ENCODE measurements at regions not wholly inside any gene's neighbourhood (a gene's known extent, or its start where the extent isn't known, plus 50 kb on each side); places are given as distances from the start of the nearest gene placed in this dataset.

DNA sequence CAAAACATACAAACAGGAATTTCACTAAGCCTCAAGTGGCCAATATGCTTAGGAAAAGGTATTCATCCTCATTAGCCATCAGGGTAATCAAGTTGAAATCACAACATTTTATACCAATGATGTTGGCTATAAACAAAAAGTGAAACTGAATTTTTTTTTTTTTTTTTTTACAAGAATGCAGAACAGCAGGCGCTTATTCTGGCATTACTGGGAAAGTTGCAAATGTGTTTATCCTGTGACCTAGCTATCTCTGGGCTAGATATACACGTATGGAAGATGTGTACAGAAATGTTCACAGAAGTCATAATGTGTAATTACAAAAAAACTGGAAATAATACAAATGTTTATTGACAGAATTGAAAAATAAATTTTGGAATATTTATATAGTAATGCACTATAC lies 1430.4 kb upstream of the TENM3 start:
- no peaks in the 10 kb centered on the region for H3K4me1 ChIP-seq (ENCODE audit: control insufficient read depth, insufficient read depth, low read length)
- no peak overlapping the region for H3K4me3 ChIP-seq (ENCODE audit: low read length)
- no peaks in the 10 kb centered on the region for H3K36me3 ChIP-seq (ENCODE audit: control insufficient read depth, insufficient read depth, low read length)
- no peak overlapping the region for H3K9ac ChIP-seq (ENCODE audit: low read length)
- H3K27ac ChIP-seq (ENCODE audit: low read depth, low read length): no peak overlapping the region
- H3K27me3 ChIP-seq (ENCODE audit: control insufficient read depth, insufficient read depth, low read length): no peaks in the 10 kb centered on the region

DNA sequence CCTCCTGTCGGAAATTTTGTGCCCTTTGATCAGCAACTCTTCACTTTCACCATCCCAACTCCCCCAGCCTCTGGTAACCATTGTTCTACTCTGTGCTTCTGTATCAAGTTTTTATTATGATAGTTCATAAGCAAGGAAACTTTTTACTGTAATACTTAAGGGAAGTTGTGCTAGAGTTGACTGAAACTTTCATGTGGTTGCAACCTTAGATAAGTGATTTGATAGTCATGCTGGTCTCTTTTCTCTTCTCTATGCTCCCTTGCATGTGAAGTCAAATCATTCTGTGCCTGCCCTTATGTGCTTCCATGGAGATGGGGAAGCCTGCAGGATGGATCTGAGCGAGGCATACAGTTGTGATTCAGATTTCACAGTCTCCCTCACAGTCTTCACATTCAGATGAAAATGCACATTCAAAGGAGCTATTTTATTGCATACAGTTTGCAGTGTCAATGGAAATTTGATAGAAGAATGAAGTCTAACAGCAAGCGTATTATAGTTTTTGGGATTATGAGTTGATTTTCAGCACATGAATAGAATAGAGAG lies 1428.3 kb upstream of the TENM3 start:
- no peaks in the 10 kb centered on the region for H3K4me1 ChIP-seq (ENCODE audit: control insufficient read depth, insufficient read depth, low read length)
- H3K9ac ChIP-seq (ENCODE audit: low read length): no peak overlapping the region
- H3K36me3 ChIP-seq (ENCODE audit: control insufficient read depth, insufficient read depth, low read length): no peaks in the 10 kb centered on the region
- no peak overlapping the region for H3K4me3 ChIP-seq (ENCODE audit: low read length)
- H3K27ac ChIP-seq (ENCODE audit: low read depth, low read length): no peak overlapping the region
- no peaks in the 10 kb centered on the region for H3K27me3 ChIP-seq (ENCODE audit: control insufficient read depth, insufficient read depth, low read length)

DNA sequence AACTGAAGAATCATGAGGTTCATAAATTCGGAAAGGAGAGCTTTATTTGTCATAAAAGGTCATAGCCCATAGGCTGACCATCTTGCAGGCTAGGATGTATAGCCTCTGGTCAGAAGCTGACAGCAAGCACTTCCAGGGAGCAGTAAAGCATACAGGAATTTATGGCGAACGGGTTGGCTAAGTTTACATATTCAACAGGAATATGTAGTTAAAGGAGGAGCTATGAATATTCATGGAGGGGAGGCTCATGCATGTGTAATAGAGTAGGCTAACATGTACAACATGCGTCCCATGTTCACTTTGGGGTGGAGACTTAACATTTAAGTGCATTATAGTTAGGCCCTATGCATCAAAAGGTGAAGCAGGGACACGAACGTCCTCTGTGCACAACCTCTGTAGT lies 1425.7 kb upstream of the TENM3 start:
- no peaks in the 10 kb centered on the region for H3K27me3 ChIP-seq (ENCODE audit: control insufficient read depth, insufficient read depth, low read length)
- no peaks in the 10 kb centered on the region for H3K36me3 ChIP-seq (ENCODE audit: control insufficient read depth, insufficient read depth, low read length)
- no peak overlapping the region for H3K27ac ChIP-seq (ENCODE audit: low read depth, low read length)
- H3K4me1 ChIP-seq (ENCODE audit: control insufficient read depth, insufficient read depth, low read length): no peaks in the 10 kb centered on the region
- no peak overlapping the region for H3K4me3 ChIP-seq (ENCODE audit: low read length)
- H3K9ac ChIP-seq (ENCODE audit: low read length): no peak overlapping the region

DNA sequence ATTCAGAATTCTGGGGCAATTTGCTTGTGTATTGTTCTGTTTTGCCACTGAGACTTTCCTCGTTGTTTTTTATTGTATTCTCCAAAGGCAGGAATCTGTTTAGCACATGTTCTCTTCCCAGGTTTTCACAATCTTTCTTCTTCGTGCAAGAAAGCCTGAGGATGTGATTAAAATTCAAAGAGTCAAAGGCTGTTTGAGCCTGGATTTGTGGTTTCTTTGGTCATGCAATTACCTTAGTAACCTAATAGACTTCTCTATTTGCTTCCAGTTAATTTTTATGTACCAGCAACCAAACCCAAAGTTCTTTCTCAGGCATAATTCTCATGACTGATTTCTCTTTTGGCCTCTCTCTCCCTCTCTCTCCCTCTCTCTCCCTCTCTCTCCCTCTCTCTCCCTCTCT lies 1420.1 kb upstream of the TENM3 start:
- no peaks in the 10 kb centered on the region for H3K36me3 ChIP-seq (ENCODE audit: control insufficient read depth, insufficient read depth, low read length)
- no peak overlapping the region for H3K9ac ChIP-seq (ENCODE audit: low read length)
- no peak overlapping the region for H3K27ac ChIP-seq (ENCODE audit: low read depth, low read length)
- H3K4me1 ChIP-seq (ENCODE audit: control insufficient read depth, insufficient read depth, low read length): peaks cover 2% of the 10 kb centered on the region
- H3K27me3 ChIP-seq (ENCODE audit: control insufficient read depth, insufficient read depth, low read length): no peaks in the 10 kb centered on the region
- H3K4me3 ChIP-seq (ENCODE audit: low read length): no peak overlapping the region

DNA sequence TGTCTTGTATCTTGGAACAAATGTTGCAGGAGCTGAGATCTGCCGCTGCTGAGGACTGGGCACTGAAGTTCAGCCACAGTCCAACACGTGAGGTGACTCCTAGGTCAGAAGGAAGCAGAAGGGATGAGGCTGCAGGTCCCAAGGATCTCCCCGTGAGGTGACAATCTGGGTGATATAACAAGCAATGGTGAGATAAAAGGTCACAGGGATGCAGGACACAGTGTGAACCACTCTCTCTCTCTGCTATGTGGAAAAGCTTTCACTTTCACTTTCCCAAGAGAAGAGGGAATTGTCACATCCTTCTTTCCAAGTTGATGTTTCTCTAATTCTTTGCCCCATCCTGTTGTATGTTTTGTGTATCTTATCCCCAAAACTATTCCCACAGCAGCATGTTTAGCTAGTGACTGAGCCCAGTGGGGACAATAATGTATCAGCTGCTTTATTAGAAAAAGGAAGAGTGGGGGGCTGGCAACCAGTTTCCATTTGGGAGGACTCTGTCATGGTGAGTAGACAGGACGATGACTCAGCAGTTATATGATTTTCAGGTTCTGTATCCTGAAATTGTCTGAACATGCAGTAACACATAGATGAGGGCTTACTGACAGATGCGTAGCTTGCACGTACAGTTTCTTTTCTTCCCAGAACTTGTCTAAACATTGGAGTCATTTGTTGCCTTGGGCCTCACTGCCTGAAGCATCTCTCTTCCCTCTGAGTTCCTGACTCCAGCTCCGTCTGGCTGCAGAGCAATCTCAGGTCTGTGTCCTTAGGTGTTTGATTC lies 1415.8 kb upstream of the TENM3 start:
- no peaks in the 10 kb centered on the region for H3K27me3 ChIP-seq (ENCODE audit: control insufficient read depth, insufficient read depth, low read length)
- H3K4me1 ChIP-seq (ENCODE audit: control insufficient read depth, insufficient read depth, low read length): peaks cover 2% of the 10 kb centered on the region
- H3K27ac ChIP-seq (ENCODE audit: low read depth, low read length): no peak overlapping the region
- H3K9ac ChIP-seq (ENCODE audit: low read length): no peak overlapping the region
- no peaks in the 10 kb centered on the region for H3K36me3 ChIP-seq (ENCODE audit: control insufficient read depth, insufficient read depth, low read length)
- peak overlapping the region; percentile 52 for H3K4me3 ChIP-seq (ENCODE audit: low read length)

DNA sequence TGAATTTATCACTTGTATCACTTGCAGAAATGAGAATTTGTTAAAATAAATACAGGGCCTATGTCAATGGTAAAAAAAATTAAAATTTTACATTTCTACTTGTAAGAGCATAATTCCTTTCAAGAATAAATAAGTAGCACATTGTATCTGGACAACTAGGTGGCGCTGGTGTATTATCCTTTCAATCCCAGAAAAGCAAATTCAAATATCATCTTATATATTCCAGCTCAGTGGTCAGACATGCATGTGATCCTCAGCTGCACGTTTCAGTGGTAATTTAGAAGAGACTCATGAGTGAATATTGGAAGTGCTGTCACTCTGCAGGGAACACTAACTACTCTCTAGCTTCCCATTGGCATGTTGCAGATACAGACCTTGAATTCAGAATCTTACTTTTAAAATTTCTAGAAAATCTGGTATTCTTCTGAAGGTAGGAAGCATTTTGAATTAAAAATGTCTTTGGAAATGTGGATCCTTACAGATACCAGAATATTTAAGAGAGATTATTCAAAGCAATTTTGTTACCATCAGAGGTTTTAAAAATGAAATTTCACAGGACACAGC lies 1414.7 kb upstream of the TENM3 start:
- Histone ChIP-seq H3K9ac (ENCODE audit: low read length) (no peak overlapping the region), H3K27ac (ENCODE audit: low read depth, low read length) (no peak overlapping the region), H3K4me3 (ENCODE audit: low read length) (no peak overlapping the region), H3K4me1 (ENCODE audit: control insufficient read depth, insufficient read depth, low read length) (peaks cover 2% of the 10 kb centered on the region), H3K36me3 (ENCODE audit: control insufficient read depth, insufficient read depth, low read length) (no peaks in the 10 kb centered on the region), H3K27me3 (ENCODE audit: control insufficient read depth, insufficient read depth, low read length) (no peaks in the 10 kb centered on the region)

DNA sequence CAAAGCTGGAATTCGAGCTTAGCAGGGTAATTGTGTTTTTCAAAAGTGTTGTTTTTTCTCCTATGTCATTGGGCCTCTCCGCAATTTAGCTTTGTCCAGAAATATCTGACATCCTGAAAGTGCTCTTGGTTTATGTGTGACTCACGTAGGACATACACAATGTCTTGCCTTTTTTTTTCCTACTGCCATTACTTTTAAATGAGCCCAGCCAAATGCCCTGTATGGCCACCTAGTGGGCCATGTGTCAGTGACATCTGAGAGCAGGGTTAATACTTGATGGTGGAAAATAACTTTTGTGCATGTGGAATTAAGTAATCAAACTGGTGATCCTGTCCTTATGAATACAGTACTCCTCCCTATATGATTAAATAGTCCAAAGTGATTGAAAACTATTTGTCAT lies 1411.1 kb upstream of the TENM3 start:
- Histone ChIP-seq H3K4me3 (ENCODE audit: low read length) (no peak overlapping the region), H3K36me3 (ENCODE audit: control insufficient read depth, insufficient read depth, low read length) (no peaks in the 10 kb centered on the region), H3K9ac (ENCODE audit: low read length) (no peak overlapping the region), H3K4me1 (ENCODE audit: control insufficient read depth, insufficient read depth, low read length) (peaks cover under 1% of the 10 kb centered on the region), H3K27me3 (ENCODE audit: control insufficient read depth, insufficient read depth, low read length) (no peaks in the 10 kb centered on the region), H3K27ac (ENCODE audit: low read depth, low read length) (no peak overlapping the region)

DNA sequence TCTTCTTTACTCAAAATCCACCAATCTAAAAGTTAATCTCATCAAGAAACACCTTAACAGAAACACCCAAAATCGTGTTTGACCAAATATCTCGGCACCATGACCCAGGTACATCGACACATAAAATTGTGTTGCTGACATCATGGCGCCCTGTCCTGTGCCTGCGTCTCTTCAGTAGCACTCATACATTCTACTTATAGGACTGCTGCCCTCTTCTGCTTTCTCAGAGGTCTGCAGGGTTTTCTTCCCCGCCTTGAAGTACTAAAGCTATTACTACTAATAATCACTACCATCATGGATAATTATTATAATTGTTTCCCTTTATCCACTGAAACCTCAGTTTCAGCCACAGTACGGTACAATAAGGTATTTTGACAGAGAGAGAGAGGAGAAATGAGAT lies 1403.1 kb upstream of the TENM3 start:
- Histone ChIP-seq H3K27ac (ENCODE audit: low read depth, low read length) (no peak overlapping the region), H3K9ac (ENCODE audit: low read length) (no peak overlapping the region), H3K27me3 (ENCODE audit: control insufficient read depth, insufficient read depth, low read length) (no peaks in the 10 kb centered on the region), H3K36me3 (ENCODE audit: control insufficient read depth, insufficient read depth, low read length) (no peaks in the 10 kb centered on the region), H3K4me3 (ENCODE audit: low read length) (no peak overlapping the region), H3K4me1 (ENCODE audit: control insufficient read depth, insufficient read depth, low read length) (no peaks in the 10 kb centered on the region)

DNA sequence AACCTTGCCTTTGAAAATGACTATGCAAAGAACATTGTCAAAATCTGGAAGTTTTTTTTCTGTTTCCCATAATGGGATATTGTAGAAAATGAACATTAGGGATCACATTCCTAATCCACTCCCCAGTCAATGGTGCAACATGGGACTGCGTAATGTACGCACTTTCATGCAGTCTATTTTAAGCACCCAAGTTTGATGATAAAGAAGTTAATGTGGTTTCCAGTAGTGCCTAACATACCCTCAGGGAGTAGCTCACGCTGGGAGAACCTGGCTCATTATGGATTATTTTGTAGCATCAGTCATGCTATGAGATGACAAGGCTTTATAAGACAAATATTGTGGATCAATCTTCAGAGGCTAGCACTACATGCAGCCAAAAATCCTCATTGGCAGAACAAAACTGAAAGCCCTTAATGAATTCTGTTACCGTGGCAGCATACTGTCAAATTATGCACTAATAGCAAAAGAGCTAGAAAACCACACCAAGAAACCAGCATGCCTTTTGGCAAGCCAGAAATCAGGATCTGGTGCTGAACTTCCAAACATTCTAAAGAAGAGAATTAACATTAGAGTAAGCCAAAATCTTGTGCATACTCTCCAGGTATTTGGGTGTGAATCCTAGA lies 1392.8 kb upstream of the TENM3 start:
- Histone ChIP-seq H3K36me3 (ENCODE audit: control insufficient read depth, insufficient read depth, low read length) (no peaks in the 10 kb centered on the region), H3K4me3 (ENCODE audit: low read length) (no peak overlapping the region), H3K27me3 (ENCODE audit: control insufficient read depth, insufficient read depth, low read length) (no peaks in the 10 kb centered on the region), H3K9ac (ENCODE audit: low read length) (no peak overlapping the region), H3K4me1 (ENCODE audit: control insufficient read depth, insufficient read depth, low read length) (no peaks in the 10 kb centered on the region), H3K27ac (ENCODE audit: low read depth, low read length) (no peak overlapping the region)

DNA sequence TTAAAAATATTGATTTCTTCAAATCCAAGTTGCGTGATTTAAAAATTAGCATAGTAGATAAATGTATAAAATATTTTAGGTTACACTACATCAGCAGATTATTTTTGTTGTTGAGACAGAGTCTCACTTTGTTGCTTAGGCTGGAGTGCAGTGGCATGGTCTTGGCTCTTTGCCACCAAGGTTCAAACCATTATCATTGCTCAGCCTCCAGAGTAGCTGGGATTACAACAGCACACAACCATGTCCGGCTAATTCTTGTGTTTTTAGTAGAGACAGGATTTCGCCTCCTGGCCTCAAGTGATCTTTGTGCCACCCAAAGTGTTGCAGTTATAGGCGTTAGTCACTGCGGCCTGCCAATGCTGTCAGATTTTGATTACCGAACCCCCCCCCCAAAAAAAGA lies 1390.5 kb upstream of the TENM3 start:
- no peaks in the 10 kb centered on the region for H3K4me1 ChIP-seq (ENCODE audit: control insufficient read depth, insufficient read depth, low read length)
- no peaks in the 10 kb centered on the region for H3K36me3 ChIP-seq (ENCODE audit: control insufficient read depth, insufficient read depth, low read length)
- H3K27me3 ChIP-seq (ENCODE audit: control insufficient read depth, insufficient read depth, low read length): no peaks in the 10 kb centered on the region
- no peak overlapping the region for H3K9ac ChIP-seq (ENCODE audit: low read length)
- H3K27ac ChIP-seq (ENCODE audit: low read depth, low read length): no peak overlapping the region
- H3K4me3 ChIP-seq (ENCODE audit: low read length): no peak overlapping the region

DNA sequence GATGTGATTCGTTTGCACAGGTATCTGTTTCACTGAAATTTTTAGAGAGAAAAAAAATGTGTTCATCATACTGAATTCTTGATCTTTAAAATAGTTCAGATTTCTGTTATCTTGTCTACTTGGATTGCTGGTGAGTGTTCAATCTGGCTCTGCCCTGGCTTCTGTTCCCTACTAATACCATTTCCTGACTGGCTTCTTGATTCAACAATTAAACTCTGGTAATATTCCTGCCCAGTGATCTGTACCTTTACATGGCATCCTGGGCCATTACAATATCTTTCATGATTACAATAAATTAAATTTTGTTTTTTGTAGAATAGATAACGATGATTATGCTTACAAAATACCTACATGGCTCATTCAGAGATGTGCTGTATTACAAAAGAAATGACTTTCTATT lies 1388.0 kb upstream of the TENM3 start:
- Histone ChIP-seq H3K9ac (ENCODE audit: low read length) (no peak overlapping the region), H3K27me3 (ENCODE audit: control insufficient read depth, insufficient read depth, low read length) (no peaks in the 10 kb centered on the region), H3K4me1 (ENCODE audit: control insufficient read depth, insufficient read depth, low read length) (no peaks in the 10 kb centered on the region), H3K4me3 (ENCODE audit: low read length) (no peak overlapping the region), H3K36me3 (ENCODE audit: control insufficient read depth, insufficient read depth, low read length) (no peaks in the 10 kb centered on the region), H3K27ac (ENCODE audit: low read depth, low read length) (no peak overlapping the region)

DNA sequence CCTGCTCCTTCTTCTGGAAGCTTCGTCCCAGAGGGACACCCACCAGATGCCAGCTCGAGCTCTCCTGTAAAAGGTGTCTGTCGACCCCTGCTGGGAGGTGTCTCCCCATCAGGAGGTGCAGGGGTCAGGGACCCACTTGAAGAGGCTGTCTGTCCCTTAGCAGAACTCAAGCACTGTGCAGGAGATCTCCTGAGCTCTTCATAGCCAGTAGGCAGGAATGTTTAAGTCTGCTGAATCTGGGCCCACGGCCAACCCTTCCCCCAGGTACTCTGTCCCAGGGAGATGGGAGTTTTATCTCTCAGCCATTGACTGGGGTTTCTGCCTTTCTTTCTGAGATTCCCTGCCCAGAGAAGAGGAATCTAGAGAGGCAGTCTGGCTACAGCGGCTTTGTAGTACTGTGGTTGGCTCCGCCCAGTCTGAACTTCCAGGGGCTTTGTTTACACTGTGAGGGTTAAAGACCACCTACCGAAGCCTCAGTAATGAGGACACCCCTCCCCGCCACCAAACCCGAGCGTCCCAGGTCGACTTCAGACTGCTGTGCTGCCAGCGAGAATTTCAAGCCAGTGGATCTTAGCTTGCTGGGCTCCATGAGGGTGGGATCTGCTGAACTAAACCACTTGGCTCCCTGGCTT lies 1383.0 kb upstream of the TENM3 start:
- Histone ChIP-seq H3K27ac (ENCODE audit: low read depth, low read length) (no peak overlapping the region), H3K36me3 (ENCODE audit: control insufficient read depth, insufficient read depth, low read length) (no peaks in the 10 kb centered on the region), H3K4me3 (ENCODE audit: low read length) (no peak overlapping the region), H3K4me1 (ENCODE audit: control insufficient read depth, insufficient read depth, low read length) (no peaks in the 10 kb centered on the region), H3K27me3 (ENCODE audit: control insufficient read depth, insufficient read depth, low read length) (no peaks in the 10 kb centered on the region), H3K9ac (ENCODE audit: low read length) (no peak overlapping the region)
